ENCODE measurements at regions not wholly inside any gene's neighbourhood (a gene's known extent, or its start where the extent isn't known, plus 50 kb on each side); places are given as distances from the start of the nearest gene placed in this dataset.
A peak's percentile ranks its signal among the peaks of the same experiment; 100 is the strongest.

- no peaks in the 10 kb centered on the region for H3K4me1 ChIP-seq
- DNase-seq (no peak), ATAC-seq (peak; percentile 55 to 69 (median 65))
- no peaks in the 10 kb centered on the region for H3K36me3 ChIP-seq
- intact Hi-C loops (cut with DNase I) = no loop called here
- WGBS (ENCODE audit: insufficient coverage, low coverage, low lambda C conversion rate, missing lambda C conversion rate) = 8% methylated on average over 3 of the region's 3 CpGs
- TF ChIP-seq CTCF (IDR thresholded peaks at IDR 0.05) (peak; percentile 59 to 63 (median 60)), POLR2A (IDR thresholded peaks at IDR 0.05) (no peak)
- no peaks in the 10 kb centered on the region for H3K27me3 ChIP-seq
- no peak overlapping the region for H3K27ac ChIP-seq
- no peaks in the 10 kb centered on the region for H3K9me3 ChIP-seq
- H3K4me3 ChIP-seq = no peak overlapping the region
Measured at GRCh38 chr2:212777020-212777491, 238.5 kb upstream of the ERBB4 start.

- intact Hi-C loops (cut with DNase I) = no loop called here
- H3K36me3 ChIP-seq = no peaks in the 10 kb centered on the region
- no peak for DNase-seq
- WGBS (ENCODE audit: insufficient coverage, low coverage, low lambda C conversion rate, missing lambda C conversion rate) = 80% methylated on average over 1 of the region's 1 CpG
- H3K4me1 ChIP-seq = no peaks in the 10 kb centered on the region
- no peak overlapping the region for H3K4me3 ChIP-seq
- TF ChIP-seq POLR2A (IDR thresholded peaks at IDR 0.05) = no peak
- no peaks in the 10 kb centered on the region for H3K9me3 ChIP-seq
- H3K27me3 ChIP-seq = no peaks in the 10 kb centered on the region
- H3K27ac ChIP-seq = no peak overlapping the region
- ATAC-seq = no peak
Measured at GRCh38 chr2:212773808-212774339, 235.3 kb upstream of the ERBB4 start.

- 69% methylated on average over 2 of the region's 3 CpGs for WGBS (ENCODE audit: insufficient coverage, low coverage, low lambda C conversion rate, missing lambda C conversion rate)
- intact Hi-C loops (cut with DNase I) = no loop called here
- no peaks in the 10 kb centered on the region for H3K9me3 ChIP-seq
- H3K27me3 ChIP-seq = no peaks in the 10 kb centered on the region
- TF ChIP-seq POLR2A (IDR thresholded peaks at IDR 0.05) (no peak), CTCF (IDR thresholded peaks at IDR 0.05) (no peak)
- no peaks in the 10 kb centered on the region for H3K4me1 ChIP-seq
- no peaks in the 10 kb centered on the region for H3K36me3 ChIP-seq
- DNase-seq = no peak
- ATAC-seq = no peak
- no peak overlapping the region for H3K27ac ChIP-seq
- H3K4me3 ChIP-seq = no peak overlapping the region
Measured at GRCh38 chr2:212770240-212770639, 231.6 kb upstream of the ERBB4 start.

GRCh38 chr2:212766921-212767320 is 228.3 kb upstream of the ERBB4 start:
- ATAC-seq (no peak), DNase-seq (no peak)
- intact Hi-C loops (cut with DNase I) = no loop called here
- H3K27ac ChIP-seq = no peak overlapping the region
- H3K4me3 ChIP-seq = no peak overlapping the region
- H3K9me3 ChIP-seq = no peaks in the 10 kb centered on the region
- TF ChIP-seq CTCF (IDR thresholded peaks at IDR 0.05) = no peak
- WGBS (ENCODE audit: insufficient coverage, low coverage, low lambda C conversion rate, missing lambda C conversion rate) = 41% methylated on average over 4 of the region's 4 CpGs
- no peaks in the 10 kb centered on the region for H3K4me1 ChIP-seq
- H3K36me3 ChIP-seq = no peaks in the 10 kb centered on the region
- no peaks in the 10 kb centered on the region for H3K27me3 ChIP-seq

- Histone ChIP-seq H3K27ac (no peak overlapping the region), H3K4me1 (no peaks in the 10 kb centered on the region), H3K4me3 (no peak overlapping the region), H3K9me3 (no peaks in the 10 kb centered on the region), H3K27me3 (no peaks in the 10 kb centered on the region), H3K36me3 (no peaks in the 10 kb centered on the region)
- DNase-seq (no peak), ATAC-seq (no peak)
- intact Hi-C loops (cut with DNase I) = no loop called here
- TF ChIP-seq CTCF (IDR thresholded peaks at IDR 0.05) (no peak), POLR2A (IDR thresholded peaks at IDR 0.05) (no peak)
- WGBS (ENCODE audit: insufficient coverage, low coverage, low lambda C conversion rate, missing lambda C conversion rate) = 38% methylated on average over 1 of the region's 2 CpGs
Measured at GRCh38 chr2:212752730-212753351, 214.2 kb upstream of the ERBB4 start.
